ENCODE measurements at regions not wholly inside any gene's neighbourhood (a gene's known extent, or its start where the extent isn't known, plus 50 kb on each side); places are given as distances from the start of the nearest gene placed in this dataset.

- TF ChIP-seq, protein P1, sequence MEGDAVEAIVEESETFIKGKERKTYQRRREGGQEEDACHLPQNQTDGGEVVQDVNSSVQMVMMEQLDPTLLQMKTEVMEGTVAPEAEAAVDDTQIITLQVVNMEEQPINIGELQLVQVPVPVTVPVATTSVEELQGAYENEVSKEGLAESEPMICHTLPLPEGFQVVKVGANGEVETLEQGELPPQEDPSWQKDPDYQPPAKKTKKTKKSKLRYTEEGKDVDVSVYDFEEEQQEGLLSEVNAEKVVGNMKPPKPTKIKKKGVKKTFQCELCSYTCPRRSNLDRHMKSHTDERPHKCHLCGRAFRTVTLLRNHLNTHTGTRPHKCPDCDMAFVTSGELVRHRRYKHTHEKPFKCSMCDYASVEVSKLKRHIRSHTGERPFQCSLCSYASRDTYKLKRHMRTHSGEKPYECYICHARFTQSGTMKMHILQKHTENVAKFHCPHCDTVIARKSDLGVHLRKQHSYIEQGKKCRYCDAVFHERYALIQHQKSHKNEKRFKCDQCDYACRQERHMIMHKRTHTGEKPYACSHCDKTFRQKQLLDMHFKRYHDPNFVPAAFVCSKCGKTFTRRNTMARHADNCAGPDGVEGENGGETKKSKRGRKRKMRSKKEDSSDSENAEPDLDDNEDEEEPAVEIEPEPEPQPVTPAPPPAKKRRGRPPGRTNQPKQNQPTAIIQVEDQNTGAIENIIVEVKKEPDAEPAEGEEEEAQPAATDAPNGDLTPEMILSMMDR (IDR thresholded peaks at IDR 0.05; ENCODE audit: low read length), result no peak
- TF ChIP-seq EZH2 (IDR thresholded peaks at IDR 0.05; ENCODE audit: borderline replicate concordance, low read length), result no peak
These were observed 1453.3 kb downstream of the MAT2B start for GRCh38 chr5:164958688-164959087.
